Activated naive CD8-positive, alpha-beta T cell treated with anti-CD3 and anti-CD28 coated beads, Interleukin-2, amount 10 ng/mL, durations not matched to agents 7 days and 5 days (primary cell): ENCODE measurements at regions not wholly inside any gene's neighbourhood (a gene's known extent, or its start where the extent isn't known, plus 50 kb on each side); places are given as distances from the start of the nearest gene placed in this dataset.

Experiments
- ATAC-seq: fragments of 150-1000 bp; cut with Tn5 transposase; one replicate; pipeline ENCODE4 v1.10.0; 2021; ENCODE audit warnings: low read depth, moderate library complexity
- POLR2A ChIA-PET: fragments of 350-600 bp; sonication (Branson Sonifier 250); formaldehyde crosslinking; loops from one replicate; lab custom pipeline; 2021; ENCODE audit warnings: antibody characterized with exemption; lab: Charles Lee
- DNase-seq: peaks from one replicate; pipeline ENCODE4 v3.0.0; 2021
- H3K27ac Mint-ChIP-seq: one replicate; pipeline ENCODE4 v1.8.0; 2022; ENCODE audit warnings: mild to moderate bottlenecking, mixed read lengths
- H3K27me3 Mint-ChIP-seq: one replicate; pipeline ENCODE4 v1.8.0; 2022; ENCODE audit warnings: mild to moderate bottlenecking, moderate library complexity, mixed read lengths
- H3K36me3 Mint-ChIP-seq: one replicate; pipeline ENCODE4 v1.8.0; 2021; ENCODE audit warnings: mild to moderate bottlenecking, mixed read lengths
- H3K4me1 Mint-ChIP-seq: one replicate; pipeline ENCODE4 v1.8.0; 2021; ENCODE audit warnings: mixed read lengths
- H3K4me3 Mint-ChIP-seq: one replicate; pipeline ENCODE4 v1.8.0; 2022; ENCODE audit warnings: mild to moderate bottlenecking, moderate library complexity, mixed read lengths
- H3K9me3 Mint-ChIP-seq: one replicate; pipeline ENCODE4 v1.8.0; 2021; ENCODE audit warnings: mixed read lengths

GRCh38 chr1:14511166-14511680 is 87.3 kb upstream of the KAZN start:
- POLR2A ChIA-PET: no interaction called here
- Mint-ChIP-seq H3K4me1 (no peaks in the 10 kb centered on the region), H3K27me3 (peaks cover 4% of the 10 kb centered on the region), H3K27ac (no peak overlapping the region), H3K9me3 (no peaks in the 10 kb centered on the region), H3K36me3 (no peaks in the 10 kb centered on the region), H3K4me3 (no peak overlapping the region)
- no peak for DNase-seq
- ATAC-seq: no peak

- POLR2A ChIA-PET: no interaction called here
- H3K9me3 Mint-ChIP-seq: no peaks in the 10 kb centered on the region
- DNase-seq (no peak), ATAC-seq (no peak)
- H3K4me1 Mint-ChIP-seq: no peaks in the 10 kb centered on the region
- no peak overlapping the region for H3K4me3 Mint-ChIP-seq
- H3K36me3 Mint-ChIP-seq: no peaks in the 10 kb centered on the region
- H3K27me3 Mint-ChIP-seq: peaks cover 4% of the 10 kb centered on the region
- H3K27ac Mint-ChIP-seq: no peak overlapping the region
These were observed 86.5 kb upstream of the KAZN start for GRCh38 chr1:14511796-14512585.

- DNase-seq (no peak), ATAC-seq (no peak)
- no peak overlapping the region for H3K27ac Mint-ChIP-seq
- peaks cover 4% of the 10 kb centered on the region for H3K27me3 Mint-ChIP-seq
- no peak overlapping the region for H3K4me3 Mint-ChIP-seq
- H3K9me3 Mint-ChIP-seq: no peaks in the 10 kb centered on the region
- H3K4me1 Mint-ChIP-seq: no peaks in the 10 kb centered on the region
- POLR2A ChIA-PET: no interaction called here
- no peaks in the 10 kb centered on the region for H3K36me3 Mint-ChIP-seq
These were observed 85.4 kb upstream of the KAZN start for GRCh38 chr1:14513111-14513510.

GRCh38 chr1:14514739-14515138 is 83.7 kb upstream of the KAZN start:
- no peaks in the 10 kb centered on the region for H3K36me3 Mint-ChIP-seq
- peaks cover 4% of the 10 kb centered on the region for H3K27me3 Mint-ChIP-seq
- POLR2A ChIA-PET: no interaction called here
- ATAC-seq (no peak), DNase-seq (no peak)
- H3K9me3 Mint-ChIP-seq: no peaks in the 10 kb centered on the region
- no peaks in the 10 kb centered on the region for H3K4me1 Mint-ChIP-seq
- no peak overlapping the region for H3K4me3 Mint-ChIP-seq
- no peak overlapping the region for H3K27ac Mint-ChIP-seq

- ATAC-seq (no peak), DNase-seq (no peak)
- Mint-ChIP-seq H3K9me3 (no peaks in the 10 kb centered on the region), H3K27me3 (peaks cover 6% of the 10 kb centered on the region), H3K4me3 (no peak overlapping the region), H3K4me1 (peaks cover 2% of the 10 kb centered on the region), H3K27ac (no peak overlapping the region), H3K36me3 (no peaks in the 10 kb centered on the region)
- POLR2A ChIA-PET: no interaction called here
These were observed 81.3 kb upstream of the KAZN start for GRCh38 chr1:14516974-14517840.

GRCh38 chr1:14517841-14518180 is 80.7 kb upstream of the KAZN start:
- H3K9me3 Mint-ChIP-seq: no peaks in the 10 kb centered on the region
- no peaks in the 10 kb centered on the region for H3K36me3 Mint-ChIP-seq
- H3K27me3 Mint-ChIP-seq: peaks cover 3% of the 10 kb centered on the region
- POLR2A ChIA-PET: no interaction called here
- ATAC-seq (no peak), DNase-seq (no peak)
- peaks cover 2% of the 10 kb centered on the region for H3K4me1 Mint-ChIP-seq
- no peak overlapping the region for H3K4me3 Mint-ChIP-seq
- no peak overlapping the region for H3K27ac Mint-ChIP-seq

- no peak overlapping the region for H3K4me3 Mint-ChIP-seq
- no peak overlapping the region for H3K27ac Mint-ChIP-seq
- H3K27me3 Mint-ChIP-seq: peaks cover 5% of the 10 kb centered on the region
- no peaks in the 10 kb centered on the region for H3K9me3 Mint-ChIP-seq
- DNase-seq: no peak
- POLR2A ChIA-PET: no interaction called here
- no peak for ATAC-seq
- H3K36me3 Mint-ChIP-seq: no peaks in the 10 kb centered on the region
- peaks cover 2% of the 10 kb centered on the region for H3K4me1 Mint-ChIP-seq
These were observed 78.5 kb upstream of the KAZN start for GRCh38 chr1:14519976-14520375.

- Mint-ChIP-seq H3K27ac (no peak overlapping the region), H3K4me3 (no peak overlapping the region), H3K36me3 (no peaks in the 10 kb centered on the region), H3K4me1 (peaks cover 2% of the 10 kb centered on the region), H3K27me3 (peaks cover 5% of the 10 kb centered on the region), H3K9me3 (no peaks in the 10 kb centered on the region)
- ATAC-seq (no peak), DNase-seq (no peak)
- POLR2A ChIA-PET: no interaction called here
These were observed 77.8 kb upstream of the KAZN start for GRCh38 chr1:14520514-14521163.

GRCh38 chr1:14521622-14522021 is 76.9 kb upstream of the KAZN start:
- DNase-seq: no peak
- Mint-ChIP-seq H3K36me3 (no peaks in the 10 kb centered on the region), H3K4me1 (peaks cover 2% of the 10 kb centered on the region), H3K27ac (no peak overlapping the region), H3K4me3 (no peak overlapping the region), H3K9me3 (no peaks in the 10 kb centered on the region), H3K27me3 (peaks cover 7% of the 10 kb centered on the region)
- ATAC-seq: no peak
- POLR2A ChIA-PET: no interaction called here

- POLR2A ChIA-PET: no interaction called here
- Mint-ChIP-seq H3K4me3 (no peak overlapping the region), H3K4me1 (peaks cover 2% of the 10 kb centered on the region), H3K9me3 (no peaks in the 10 kb centered on the region), H3K27me3 (peaks cover 7% of the 10 kb centered on the region), H3K27ac (no peak overlapping the region), H3K36me3 (no peaks in the 10 kb centered on the region)
- no peak for DNase-seq
- no peak for ATAC-seq
These were observed 76.2 kb upstream of the KAZN start for GRCh38 chr1:14522077-14522925.

GRCh38 chr1:14522926-14523241 is 75.6 kb upstream of the KAZN start:
- no peaks in the 10 kb centered on the region for H3K9me3 Mint-ChIP-seq
- no peaks in the 10 kb centered on the region for H3K36me3 Mint-ChIP-seq
- H3K4me1 Mint-ChIP-seq: peaks cover 2% of the 10 kb centered on the region
- peaks cover 7% of the 10 kb centered on the region for H3K27me3 Mint-ChIP-seq
- H3K4me3 Mint-ChIP-seq: no peak overlapping the region
- ATAC-seq (no peak), DNase-seq (no peak)
- no peak overlapping the region for H3K27ac Mint-ChIP-seq
- POLR2A ChIA-PET: no interaction called here

GRCh38 chr1:14524826-14525636 is 73.5 kb upstream of the KAZN start:
- no peak overlapping the region for H3K4me3 Mint-ChIP-seq
- POLR2A ChIA-PET: interaction anchor here (0.6 kb wide), 1 partner anchor 518 kb away, joined by 4 read pairs; no protein-coding TSS in a partner anchor
- no peak for ATAC-seq
- H3K9me3 Mint-ChIP-seq: peaks cover 2% of the 10 kb centered on the region
- no peak overlapping the region for H3K27ac Mint-ChIP-seq
- peaks cover 7% of the 10 kb centered on the region for H3K27me3 Mint-ChIP-seq
- H3K4me1 Mint-ChIP-seq: peaks cover 2% of the 10 kb centered on the region
- no peaks in the 10 kb centered on the region for H3K36me3 Mint-ChIP-seq
- no peak for DNase-seq
